Immature natural killer cell (primary cell): ENCODE measurements at regions not wholly inside any gene's neighbourhood (a gene's known extent, or its start where the extent isn't known, plus 50 kb on each side); places are given as distances from the start of the nearest gene placed in this dataset.

Experiments used
- DNase-seq, 3 donors: peaks; one replicate each; pipeline ENCODE4 v3.0.0; 2022; ENCODE audit warnings: mixed read lengths in 1 of 3
- H3K27ac Mint-ChIP-seq, 6 donors: one replicate each; pipeline ENCODE4 v1.8.0; 2020; ENCODE audit warnings: mixed read lengths in 6 of 6, mild to moderate bottlenecking in 5 of 6, inconsistent platforms in 4 of 6, moderate library complexity in 3 of 6
- H3K27me3 Mint-ChIP-seq, 3 donors: one replicate each; pipeline ENCODE4 v1.8.0; 2020 to 2021; ENCODE audit warnings: low read depth in 3 of 3, mild to moderate bottlenecking in 3 of 3, mixed read lengths in 3 of 3, moderate library complexity in 3 of 3, inconsistent platforms in 1 of 3
- H3K36me3 Mint-ChIP-seq, 3 donors: one replicate each; pipeline ENCODE4 v1.8.0; 2020; ENCODE audit warnings: mixed read lengths in 3 of 3, inconsistent platforms in 2 of 3, mild to moderate bottlenecking in 2 of 3
- H3K4me1 Mint-ChIP-seq, 2 donors: one replicate each; pipeline ENCODE4 v1.8.0; 2020; ENCODE audit warnings: inconsistent platforms in 2 of 2, mild to moderate bottlenecking in 2 of 2, mixed read lengths in 2 of 2, moderate library complexity in 1 of 2
- H3K4me3 Mint-ChIP-seq, 5 donors: one replicate each; pipeline ENCODE4 v1.8.0; 2020; ENCODE audit warnings: mild to moderate bottlenecking in 5 of 5, mixed read lengths in 5 of 5, inconsistent platforms in 3 of 5, moderate library complexity in 3 of 5
- H3K9me3 Mint-ChIP-seq, 6 donors: one replicate each; pipeline ENCODE4 v1.8.0; 2020; ENCODE audit warnings: mild to moderate bottlenecking in 6 of 6, mixed read lengths in 6 of 6, inconsistent platforms in 4 of 6, moderate library complexity in 3 of 6

GRCh38 chr1:5479876-5480646 is 512.2 kb downstream of the NPHP4 start:
- no peaks in the 10 kb centered on the region for H3K36me3 Mint-ChIP-seq
- H3K27ac Mint-ChIP-seq: no peak overlapping the region
- no peak for DNase-seq
- H3K4me1 Mint-ChIP-seq: no peaks in the 10 kb centered on the region
- peaks cover 0 to 8% (median 4%) of the 10 kb centered on the region in 3 donors for H3K27me3 Mint-ChIP-seq
- H3K9me3 Mint-ChIP-seq: no peaks in the 10 kb centered on the region
- no peak overlapping the region for H3K4me3 Mint-ChIP-seq

GRCh38 chr1:5478961-5479360 is 513.3 kb downstream of the NPHP4 start:
- H3K27me3 Mint-ChIP-seq: peaks cover 0 to 8% (median 5%) of the 10 kb centered on the region in 3 donors
- DNase-seq: no peak
- no peaks in the 10 kb centered on the region for H3K36me3 Mint-ChIP-seq
- no peak overlapping the region for H3K27ac Mint-ChIP-seq
- H3K4me3 Mint-ChIP-seq: no peak overlapping the region
- H3K9me3 Mint-ChIP-seq: no peaks in the 10 kb centered on the region
- no peaks in the 10 kb centered on the region for H3K4me1 Mint-ChIP-seq

DNA sequence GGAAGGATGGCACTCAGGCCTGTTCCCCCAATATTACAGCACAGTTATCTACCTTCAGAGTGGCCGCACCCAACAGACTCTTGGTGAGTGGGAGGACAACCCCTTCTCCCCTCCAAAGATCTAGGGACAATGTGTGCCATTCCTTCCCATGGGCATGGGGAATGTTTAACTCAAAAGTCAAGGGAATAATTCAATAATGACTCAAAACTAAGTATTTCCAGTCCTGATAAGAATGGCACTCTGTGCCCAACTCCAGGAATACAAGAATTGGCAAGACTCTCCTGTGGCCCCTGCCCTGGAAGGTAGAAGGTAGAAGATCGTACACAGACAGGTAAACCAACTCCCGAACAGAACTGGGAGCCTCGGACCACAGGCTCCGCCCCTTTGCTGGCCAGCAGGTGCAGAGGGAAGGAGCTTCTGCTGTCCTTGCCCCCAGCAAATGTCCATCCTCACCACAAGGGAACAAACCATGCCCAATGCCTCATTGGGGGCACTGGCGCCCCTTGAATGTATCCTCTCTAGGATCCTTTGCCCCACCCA is 514.0 kb downstream of the NPHP4 start:
- Mint-ChIP-seq H3K27me3 (peaks cover 0 to 8% (median 8%) of the 10 kb centered on the region in 3 donors), H3K36me3 (no peaks in the 10 kb centered on the region), H3K4me1 (no peaks in the 10 kb centered on the region), H3K4me3 (no peak overlapping the region), H3K9me3 (no peaks in the 10 kb centered on the region), H3K27ac (no peak overlapping the region)
- no peak for DNase-seq

- no peaks in the 10 kb centered on the region for H3K36me3 Mint-ChIP-seq
- H3K9me3 Mint-ChIP-seq: no peaks in the 10 kb centered on the region
- H3K4me3 Mint-ChIP-seq: no peak overlapping the region
- DNase-seq: no peak
- H3K27me3 Mint-ChIP-seq: peaks cover 0 to 8% (median 8%) of the 10 kb centered on the region in 3 donors
- H3K27ac Mint-ChIP-seq: no peak overlapping the region
- no peaks in the 10 kb centered on the region for H3K4me1 Mint-ChIP-seq
Observed at GRCh38 chr1:5477716-5478115, 514.5 kb downstream of the NPHP4 start.

- no peak overlapping the region for H3K4me3 Mint-ChIP-seq
- no peaks in the 10 kb centered on the region for H3K36me3 Mint-ChIP-seq
- H3K27ac Mint-ChIP-seq: no peak overlapping the region
- no peaks in the 10 kb centered on the region for H3K9me3 Mint-ChIP-seq
- no peaks in the 10 kb centered on the region for H3K4me1 Mint-ChIP-seq
- no peak for DNase-seq
- H3K27me3 Mint-ChIP-seq: peaks cover 0 to 9% (median 8%) of the 10 kb centered on the region in 3 donors
Observed at GRCh38 chr1:5475572-5475971, 516.7 kb downstream of the NPHP4 start.

GRCh38 chr1:5473268-5473667 is 519.0 kb downstream of the NPHP4 start:
- H3K9me3 Mint-ChIP-seq: no peaks in the 10 kb centered on the region
- no peaks in the 10 kb centered on the region for H3K36me3 Mint-ChIP-seq
- no peak overlapping the region for H3K27ac Mint-ChIP-seq
- H3K4me3 Mint-ChIP-seq: no peak overlapping the region
- peaks cover 0 to 5% (median 5%) of the 10 kb centered on the region in 3 donors for H3K27me3 Mint-ChIP-seq
- no peaks in the 10 kb centered on the region for H3K4me1 Mint-ChIP-seq
- DNase-seq: no peak

GRCh38 chr1:5466487-5466886 is 525.7 kb downstream of the NPHP4 start:
- H3K9me3 Mint-ChIP-seq: no peaks in the 10 kb centered on the region
- H3K27ac Mint-ChIP-seq: no peak overlapping the region
- H3K4me3 Mint-ChIP-seq: no peak overlapping the region
- H3K36me3 Mint-ChIP-seq: no peaks in the 10 kb centered on the region
- H3K27me3 Mint-ChIP-seq: peaks cover 3 to 7% (median 5%) of the 10 kb centered on the region in 3 donors
- no peaks in the 10 kb centered on the region for H3K4me1 Mint-ChIP-seq
- DNase-seq: no peak

GRCh38 chr1:5465281-5465711 is 526.9 kb downstream of the NPHP4 start:
- no peaks in the 10 kb centered on the region for H3K36me3 Mint-ChIP-seq
- no peak overlapping the region for H3K27ac Mint-ChIP-seq
- H3K27me3 Mint-ChIP-seq: peaks cover 5% of the 10 kb centered on the region in 3 donors
- H3K9me3 Mint-ChIP-seq: no peaks in the 10 kb centered on the region
- no peak overlapping the region for H3K4me3 Mint-ChIP-seq
- no peaks in the 10 kb centered on the region for H3K4me1 Mint-ChIP-seq
- no peak for DNase-seq

GRCh38 chr1:5464366-5464765 is 527.9 kb downstream of the NPHP4 start:
- Mint-ChIP-seq H3K4me3 (no peak overlapping the region), H3K4me1 (no peaks in the 10 kb centered on the region), H3K9me3 (no peaks in the 10 kb centered on the region), H3K27me3 (peaks cover 5% of the 10 kb centered on the region in 3 donors), H3K27ac (no peak overlapping the region), H3K36me3 (no peaks in the 10 kb centered on the region)
- no peak for DNase-seq

DNA sequence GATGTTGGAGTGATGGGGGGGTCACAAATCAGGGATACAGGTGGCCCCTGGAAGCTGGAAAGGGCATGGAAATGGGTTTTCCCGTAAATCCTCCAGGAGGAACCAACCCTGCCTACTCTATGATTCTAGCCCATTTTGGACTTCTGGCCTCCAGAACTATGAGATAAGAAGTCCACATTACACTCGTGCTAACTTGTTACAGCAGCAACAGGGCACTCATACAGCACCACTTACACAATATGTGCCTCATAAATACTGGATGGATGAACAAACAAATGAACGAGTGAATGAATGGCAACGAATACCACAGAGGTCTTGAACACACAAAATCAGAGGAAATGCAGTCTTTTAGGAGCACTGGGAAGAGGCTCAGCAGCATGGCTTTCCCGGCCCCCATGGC is 531.3 kb downstream of the NPHP4 start:
- no peak for DNase-seq
- H3K9me3 Mint-ChIP-seq: no peaks in the 10 kb centered on the region
- H3K27me3 Mint-ChIP-seq: peaks cover 4 to 7% (median 5%) of the 10 kb centered on the region in 3 donors
- H3K4me1 Mint-ChIP-seq: no peaks in the 10 kb centered on the region
- peak overlapping the region in 1 of 6 donors; percentile 35 for H3K27ac Mint-ChIP-seq
- H3K4me3 Mint-ChIP-seq: no peak overlapping the region
- H3K36me3 Mint-ChIP-seq: no peaks in the 10 kb centered on the region

GRCh38 chr1:5459839-5460610 is 532.2 kb downstream of the NPHP4 start:
- Mint-ChIP-seq H3K27ac (no peak overlapping the region), H3K9me3 (no peaks in the 10 kb centered on the region), H3K27me3 (peaks cover 5 to 9% (median 5%) of the 10 kb centered on the region in 3 donors), H3K36me3 (no peaks in the 10 kb centered on the region), H3K4me3 (no peak overlapping the region), H3K4me1 (no peaks in the 10 kb centered on the region)
- DNase-seq: no peak

- H3K4me1 Mint-ChIP-seq: no peaks in the 10 kb centered on the region
- H3K9me3 Mint-ChIP-seq: no peaks in the 10 kb centered on the region
- no peak overlapping the region for H3K27ac Mint-ChIP-seq
- H3K27me3 Mint-ChIP-seq: peaks cover 5 to 9% (median 5%) of the 10 kb centered on the region in 3 donors
- H3K36me3 Mint-ChIP-seq: no peaks in the 10 kb centered on the region
- DNase-seq: no peak
- H3K4me3 Mint-ChIP-seq: no peak overlapping the region
Observed at GRCh38 chr1:5458248-5458647, 534.0 kb downstream of the NPHP4 start.

DNA sequence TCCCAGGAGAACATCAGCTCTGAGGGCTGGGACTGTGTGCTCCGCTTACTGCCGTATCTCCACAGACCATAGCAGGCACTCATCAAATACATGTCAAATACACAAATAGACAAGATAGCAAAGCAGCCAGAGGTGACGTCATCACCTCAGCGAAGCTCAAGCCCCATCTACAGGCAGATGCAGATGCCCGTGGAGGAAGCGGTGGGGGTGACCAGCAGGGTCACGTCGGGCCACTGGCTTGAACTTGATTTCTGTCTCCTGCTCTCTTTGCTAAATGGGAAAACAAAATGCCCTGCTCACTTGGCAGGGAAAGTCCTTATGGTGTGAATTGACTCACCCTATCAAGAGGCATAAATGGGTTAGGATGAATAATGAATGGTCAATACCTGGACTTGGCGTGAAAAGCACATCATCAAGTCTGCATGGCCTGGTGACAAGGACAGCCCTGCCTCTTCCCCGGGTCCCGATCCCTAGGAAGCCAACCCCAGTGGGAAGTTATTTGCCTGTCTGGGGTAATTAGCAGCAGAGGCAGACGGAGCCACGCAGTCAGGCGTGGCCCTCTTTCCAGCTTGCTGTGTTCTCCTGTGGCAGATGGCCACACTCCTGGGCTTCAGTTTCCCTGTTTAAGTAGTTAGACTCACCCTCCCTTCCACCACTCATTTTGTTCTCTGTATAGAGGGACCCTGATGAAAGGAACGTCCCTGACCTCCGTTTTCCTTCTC is 536.0 kb downstream of the NPHP4 start:
- H3K27me3 Mint-ChIP-seq: peaks cover 2 to 9% (median 6%) of the 10 kb centered on the region in 3 donors
- no peaks in the 10 kb centered on the region for H3K36me3 Mint-ChIP-seq
- H3K4me3 Mint-ChIP-seq: no peak overlapping the region
- no peaks in the 10 kb centered on the region for H3K9me3 Mint-ChIP-seq
- no peak for DNase-seq
- H3K4me1 Mint-ChIP-seq: no peaks in the 10 kb centered on the region
- no peak overlapping the region for H3K27ac Mint-ChIP-seq

DNA sequence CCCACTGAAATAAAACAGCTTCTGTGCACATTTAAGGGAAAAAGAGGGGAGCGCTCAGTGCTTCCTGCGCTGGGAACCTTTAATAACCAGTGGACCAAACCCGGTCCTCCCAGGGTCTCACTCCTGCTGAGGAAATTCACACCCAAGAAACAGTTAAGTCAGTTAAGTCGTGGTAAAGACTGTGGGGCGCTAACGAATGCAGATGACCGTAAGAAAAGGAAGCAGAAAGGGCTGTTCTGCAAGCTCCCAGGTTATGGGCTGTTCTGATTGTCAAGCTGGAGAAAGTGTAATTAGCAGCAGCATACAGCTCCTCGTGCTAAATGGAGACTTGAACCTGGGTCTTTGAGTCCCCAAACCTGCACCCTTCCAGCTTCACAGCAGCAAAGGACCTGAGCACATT is 536.6 kb downstream of the NPHP4 start:
- H3K4me3 Mint-ChIP-seq: no peak overlapping the region
- H3K4me1 Mint-ChIP-seq: no peaks in the 10 kb centered on the region
- no peak overlapping the region for H3K27ac Mint-ChIP-seq
- H3K9me3 Mint-ChIP-seq: no peaks in the 10 kb centered on the region
- DNase-seq: no peak
- peaks cover 0 to 9% (median 6%) of the 10 kb centered on the region in 3 donors for H3K27me3 Mint-ChIP-seq
- no peaks in the 10 kb centered on the region for H3K36me3 Mint-ChIP-seq
